HCT116 (cell line): ENCODE measurements at regions not wholly inside any gene's neighbourhood (a gene's known extent, or its start where the extent isn't known, plus 50 kb on each side); places are given as distances from the start of the nearest gene placed in this dataset.

ENCODE experiments used
- ATAC-seq: fragments of 200-7000 bp; cut with Tn5 transposase; 2 replicates; pipeline ENCODE4 v1.9.1; 2020; ENCODE audit warnings: mild to moderate bottlenecking, moderate library complexity
- BruUV-seq: library from RNA; stranded (reverse); fragments of 400-500 nt; replicated peaks from 2 replicates; lab custom pipeline; 2021; lab: Mats Ljungman, UMichigan
- CTCF ChIA-PET: fragments of 300-600 bp; sonication (Branson Sonifier 250); formaldehyde crosslinking; loops from one replicate; lab custom pipeline; 2021; ENCODE audit warnings: antibody characterized with exemption; lab: Charles Lee
- POLR2A ChIA-PET: fragments of 300-600, 350-600 bp; sonication (Branson Sonifier 250); formaldehyde crosslinking; loops from one replicate; lab custom pipeline; 2021; ENCODE audit warnings: antibody characterized with exemption; lab: Charles Lee
- RAD21 ChIA-PET, 2 experiments: fragments of 300-600 bp; sonication (Branson Sonifier 250); formaldehyde crosslinking; loops; one replicate each; lab custom pipeline; 2023; ENCODE audit warnings: low total read pairs in 2 of 2; ENCODE audit not compliant: uncharacterized antibody in 2 of 2, unreplicated experiment in 2 of 2, low non-redundant PET in 1 of 2; lab: Charles Lee
- DNase-seq: peaks from one replicate; pipeline ENCODE4 v3.0.0-alpha.2; 2010; ENCODE audit warnings: low read depth, low spot score
- H2AFZ ChIP-seq: fragments of 200-600 bp; shearing (Covaris generic), sonication (generic); 2 replicates; pipeline ENCODE4 v1.6.1; 2017; ENCODE audit warnings: low read depth, mixed run types, mixed read lengths, antibody characterized with exemption, low read length; ENCODE audit not compliant: poor library complexity, severe bottlenecking
- H3K27ac ChIP-seq: 2 replicates; pipeline ENCODE4 v1.5.1; 2012; ENCODE audit warnings: low read depth, low read length
- H3K27me3 ChIP-seq: fragments of 200-600 bp; sonication (generic); 2 replicates; pipeline ENCODE4 v1.6.1; 2016; ENCODE audit warnings: mixed run types, low read length, mixed read lengths; ENCODE audit not compliant: insufficient read depth
- H3K36me3 ChIP-seq, 2 experiments: fragments of 200-500 bp in 1 of 2; fragments of 200-600 bp in 1 of 2; sonication (Bioruptor generic) in 1 of 2; sonication (generic) in 1 of 2; 2 replicates each; pipeline versions ENCODE4 v1.5.1 to v1.6.1; 2014 to 2016; ENCODE audit warnings: low read length in 2 of 2, inconsistent platforms in 1 of 2, mixed read lengths in 1 of 2, mixed run types in 1 of 2; ENCODE audit not compliant: insufficient read depth in 2 of 2, control insufficient read depth in 1 of 2
- H3K4me1 ChIP-seq, 2 experiments: fragments of 200-600 bp in 1 of 2; sonication (generic) in 1 of 2; 2 replicates each; pipeline versions ENCODE4 v1.5.1 to v1.6.1; 2012 to 2017; ENCODE audit warnings: low read length in 2 of 2, inconsistent platforms in 1 of 2, mild to moderate bottlenecking in 1 of 2, mixed read lengths in 1 of 2, mixed run types in 1 of 2, moderate library complexity in 1 of 2; ENCODE audit not compliant: insufficient read depth in 2 of 2, control insufficient read depth in 1 of 2
- H3K4me2 ChIP-seq: fragments of 200-600 bp; sonication (generic); 2 replicates; pipeline ENCODE4 v1.6.1; 2017; ENCODE audit warnings: mixed run types, low read length, mixed read lengths
- H3K4me3 ChIP-seq, 2 experiments: fragments of 200-600 bp in 1 of 2; sonication (generic) in 1 of 2; replicated peaks in 1 of 2; 2 replicates each; pipeline ENCODE4 v1.5.1; 2011 to 2016; ENCODE audit warnings: low read length in 2 of 2, control low read depth in 1 of 2, low read depth in 1 of 2, mild to moderate bottlenecking in 1 of 2, mixed read lengths in 1 of 2, mixed run types in 1 of 2
- H3K79me2 ChIP-seq: fragments of 200-600 bp; sonication (generic); 2 replicates; pipeline ENCODE4 v1.6.1; 2017; ENCODE audit warnings: mild to moderate bottlenecking, mixed run types, low read length, moderate library complexity, mixed read lengths; ENCODE audit not compliant: insufficient read depth
- H3K9ac ChIP-seq: fragments of 200-600 bp; sonication (generic); 2 replicates; pipeline ENCODE4 v1.6.1; 2016; ENCODE audit warnings: low read length, mixed read lengths
- H3K9me2 ChIP-seq: fragments of 200-600 bp; sonication (generic), shearing (Covaris generic); 2 replicates; pipeline ENCODE4 v1.6.1; 2017; ENCODE audit warnings: mixed run types, mild to moderate bottlenecking, moderate library complexity; ENCODE audit not compliant: insufficient read depth
- H3K9me3 ChIP-seq, 2 experiments: fragments of 200-500 bp in 1 of 2; fragments of 200-600 bp in 1 of 2; sonication (Bioruptor generic) in 1 of 2; sonication (generic) in 1 of 2; 2 replicates each; pipeline ENCODE4 v1.6.1; 2014 to 2017; ENCODE audit warnings: low read length in 2 of 2, mixed read lengths in 2 of 2, inconsistent platforms in 1 of 2, low read depth in 1 of 2, mild to moderate bottlenecking in 1 of 2, mixed run types in 1 of 2, moderate library complexity in 1 of 2; ENCODE audit not compliant: control insufficient read depth in 1 of 2, insufficient read depth in 1 of 2
- H4K20me1 ChIP-seq: fragments of 200-600 bp; sonication (generic), shearing (Covaris generic); 2 replicates; pipeline ENCODE4 v1.6.1; 2017; ENCODE audit warnings: mixed run types, mild to moderate bottlenecking, moderate library complexity; ENCODE audit not compliant: insufficient read depth
- EGR1 ChIP-seq: IDR thresholded peaks from 2 replicates; pipeline ENCODE4 v1.6.1; 2012; ENCODE audit warnings: low read depth
- EZH2 ChIP-seq: fragments of 200-600 bp; sonication (generic); IDR thresholded peaks from 2 replicates; pipeline ENCODE4 v1.6.1; 2017; ENCODE audit warnings: antibody characterized with exemption, mixed run types
- EZH2phosphoT487 ChIP-seq: fragments of 200-600 bp; IDR thresholded peaks from 2 replicates; pipeline ENCODE4 v1.6.1; 2018; ENCODE audit warnings: antibody characterized with exemption, borderline replicate concordance
- FOSL1 ChIP-seq: IDR thresholded peaks from 2 replicates; pipeline ENCODE4 v1.6.1; 2012; ENCODE audit warnings: low read depth
- SIN3A ChIP-seq: IDR thresholded peaks from 2 replicates; pipeline ENCODE4 v1.6.1; 2012; ENCODE audit warnings: low read depth
- SP1 ChIP-seq: IDR thresholded peaks from 2 replicates; pipeline ENCODE4 v1.6.1; 2012; ENCODE audit warnings: low read depth
- YY1 ChIP-seq: IDR thresholded peaks from 2 replicates; pipeline ENCODE4 v1.6.1; 2011; ENCODE audit warnings: low read length, low read depth, moderate library complexity, mild to moderate bottlenecking; ENCODE audit not compliant: insufficient replicate concordance; ENCODE audit errors: extremely low read depth
- ZFX ChIP-seq: fragments of 450-650 bp; IDR thresholded peaks from 2 replicates; pipeline ENCODE4 v1.6.1; 2017
- intact Hi-C: fragments of 100-400 bp; cut with micrococcal nuclease; formaldehyde crosslinking; loops from 2 replicates; pipeline ENCODE4 v1.10.0; 2022
- TF ChIP-seq, protein P1 (sequence below): IDR thresholded peaks from 2 replicates; pipeline ENCODE4 v1.6.1; 2011; ENCODE audit warnings: mild to moderate bottlenecking, low read length, moderate library complexity; ENCODE audit not compliant: insufficient replicate concordance; ENCODE audit errors: extremely low read depth

DNA sequence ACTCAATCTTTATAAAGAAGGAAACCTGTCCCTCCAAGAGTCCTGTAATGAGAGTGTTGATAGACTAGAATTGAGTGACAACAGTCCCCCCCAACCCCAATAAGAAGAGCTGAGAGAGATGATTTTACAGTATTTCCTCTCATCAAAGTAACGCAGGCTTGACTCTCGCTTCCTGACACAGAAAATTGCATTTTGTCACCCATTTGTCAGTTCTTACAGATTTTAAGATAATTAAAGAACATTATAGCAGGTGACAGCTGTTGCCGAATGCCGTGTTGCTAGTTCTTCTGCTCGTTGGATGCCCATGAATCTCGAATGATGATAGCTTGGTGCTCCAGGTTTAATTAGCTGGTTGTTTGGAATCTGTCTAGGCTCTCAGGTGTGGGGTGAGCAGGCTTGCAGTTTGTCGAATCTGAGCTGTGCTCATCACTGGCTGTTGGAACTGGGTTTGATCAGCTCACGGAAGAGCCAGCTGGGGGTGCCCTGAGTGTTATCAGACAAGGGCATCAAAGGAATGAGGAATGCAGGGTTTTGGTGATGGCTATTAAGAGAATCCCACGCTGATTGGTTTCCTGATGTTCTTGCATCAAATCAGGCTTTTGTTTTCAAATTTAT lies 84.8 kb upstream of the CPHXL start:
- Histone ChIP-seq H2AFZ (no peak overlapping the region), H3K79me2 (no peaks in the 10 kb centered on the region), H3K9ac (no peak overlapping the region), H3K4me3 (no peak overlapping the region), H3K36me3 (no peaks in the 10 kb centered on the region)
- intact Hi-C loops: no loop called here
- DNase-seq (no peak), ATAC-seq (no peak)
- POLR2A ChIA-PET: no interaction called here
- TF ChIP-seq, protein P1, sequence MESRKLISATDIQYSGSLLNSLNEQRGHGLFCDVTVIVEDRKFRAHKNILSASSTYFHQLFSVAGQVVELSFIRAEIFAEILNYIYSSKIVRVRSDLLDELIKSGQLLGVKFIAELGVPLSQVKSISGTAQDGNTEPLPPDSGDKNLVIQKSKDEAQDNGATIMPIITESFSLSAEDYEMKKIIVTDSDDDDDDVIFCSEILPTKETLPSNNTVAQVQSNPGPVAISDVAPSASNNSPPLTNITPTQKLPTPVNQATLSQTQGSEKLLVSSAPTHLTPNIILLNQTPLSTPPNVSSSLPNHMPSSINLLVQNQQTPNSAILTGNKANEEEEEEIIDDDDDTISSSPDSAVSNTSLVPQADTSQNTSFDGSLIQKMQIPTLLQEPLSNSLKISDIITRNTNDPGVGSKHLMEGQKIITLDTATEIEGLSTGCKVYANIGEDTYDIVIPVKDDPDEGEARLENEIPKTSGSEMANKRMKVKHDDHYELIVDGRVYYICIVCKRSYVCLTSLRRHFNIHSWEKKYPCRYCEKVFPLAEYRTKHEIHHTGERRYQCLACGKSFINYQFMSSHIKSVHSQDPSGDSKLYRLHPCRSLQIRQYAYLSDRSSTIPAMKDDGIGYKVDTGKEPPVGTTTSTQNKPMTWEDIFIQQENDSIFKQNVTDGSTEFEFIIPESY: no peak
- TF ChIP-seq FOSL1: no peak
- TF ChIP-seq SIN3A: no peak
- no peak for TF ChIP-seq EGR1
- TF ChIP-seq EZH2: no peak
- no peak for TF ChIP-seq EZH2phosphoT487
- TF ChIP-seq ZFX: no peak
- TF ChIP-seq, all 23 proteins: peak for 0
- Histone ChIP-seq H3K9me2 (no peaks in the 10 kb centered on the region), H3K4me2 (no peak overlapping the region), H4K20me1 (no peaks in the 10 kb centered on the region), H3K4me1 (no peaks in the 10 kb centered on the region), H3K27ac (no peak overlapping the region), H3K9me3 (no peaks in the 10 kb centered on the region), H3K27me3 (peaks cover 4% of the 10 kb centered on the region; the same call in 1 of the 2 replicates)
- RAD21 ChIA-PET: no interaction called here
- no TSS peak for BruUV-seq
- CTCF ChIA-PET: no interaction called here

DNA sequence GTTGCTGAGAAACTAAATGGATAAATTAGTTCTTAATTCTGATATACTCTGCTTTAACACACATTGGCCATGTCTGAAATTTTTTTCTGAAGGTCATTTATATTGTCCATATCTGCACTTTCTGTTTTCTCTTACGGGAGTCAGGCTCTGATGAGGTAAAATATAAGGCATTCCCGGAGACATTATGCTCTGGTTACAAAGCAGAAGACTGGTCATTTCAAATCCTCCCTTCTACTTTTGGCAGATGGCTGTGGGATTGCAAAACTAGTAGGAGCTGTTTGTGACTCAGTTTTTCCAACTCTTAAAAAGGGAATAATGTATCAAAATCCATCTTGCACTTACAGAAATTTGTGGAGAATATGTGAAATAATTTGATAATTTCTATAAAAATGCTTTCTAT lies 92.2 kb upstream of the CPHXL start:
- ChIA-PET CTCF (no interaction called here), POLR2A (no interaction called here), RAD21 (no interaction called here)
- H3K4me2 ChIP-seq: no peak overlapping the region
- no peak overlapping the region for H3K9ac ChIP-seq
- no peak for TF ChIP-seq SP1
- TF ChIP-seq YY1: no peak
- H3K27ac ChIP-seq: no peak overlapping the region
- H3K36me3 ChIP-seq: no peaks in the 10 kb centered on the region
- no peaks in the 10 kb centered on the region for H3K9me3 ChIP-seq
- intact Hi-C loops: no loop called here
- no TSS peak for BruUV-seq
- no peaks in the 10 kb centered on the region for H3K79me2 ChIP-seq
- H3K4me3 ChIP-seq: no peak overlapping the region
- H3K4me1 ChIP-seq: peaks cover 0 to 7% of the 10 kb centered on the region in 2 experiments; a peak in 1 of 4 replicates
- no peaks in the 10 kb centered on the region for H4K20me1 ChIP-seq
- DNase-seq: no peak
- H2AFZ ChIP-seq: no peak overlapping the region
- H3K9me2 ChIP-seq: no peaks in the 10 kb centered on the region
- H3K27me3 ChIP-seq: peaks cover 14% of the 10 kb centered on the region; the same call in 1 of the 2 replicates
- no peak for ATAC-seq
